Motor neuron (in vitro differentiated cells): ENCODE measurements at regions not wholly inside any gene's neighbourhood (a gene's known extent, or its start where the extent isn't known, plus 50 kb on each side); places are given as distances from the start of the nearest gene placed in this dataset.
A peak's percentile ranks its signal among the peaks of the same experiment; 100 is the strongest.

ENCODE experiments used
- ATAC-seq, 8 experiments: fragments of 200-7000 bp; cut with Tn5 transposase; replicated peaks in 6 of 8; 2 replicates each; pipeline ENCODE4 v1.8.0; 2021; ENCODE audit warnings: mild to moderate bottlenecking in 8 of 8, moderate library complexity in 8 of 8
- H3K27ac ChIP-seq, 2 donors: fragments of 250-450 bp; sonication (Bioruptor Pico); 2 replicates each; pipeline ENCODE4 v1.9.0; 2021; ENCODE audit warnings: antibody characterized with exemption in 2 of 2, mild to moderate bottlenecking in 2 of 2, moderate library complexity in 1 of 2
- H3K4me1 ChIP-seq, 2 donors: fragments of 250-450 bp; sonication (Bioruptor Pico); replicated peaks in 1 of 2; 2 replicates each; pipeline ENCODE4 v1.6.1; 2021; ENCODE audit warnings: antibody characterized with exemption in 2 of 2, mild to moderate bottlenecking in 2 of 2, moderate library complexity in 1 of 2
- H3K4me3 ChIP-seq, 5 donors: fragments of 250-450 bp; sonication (Bioruptor Pico); 2 replicates each; pipeline ENCODE4 v1.9.0; 2021; ENCODE audit warnings: antibody characterized with exemption in 5 of 5, mild to moderate bottlenecking in 5 of 5, moderate library complexity in 4 of 5
- WGBS, 10 experiments: fragments of 450-650 bp; shearing (Covaris generic); methylation state at CpG; one replicate each; pipeline ENCODE4 v1.0.0; 2022; 5-methylcytosine and 5-hydroxymethylcytosine counted together
- in situ Hi-C, 9 experiments: fragments of 400-800 bp; cut with MboI; loops; one replicate each; pipeline ENCODE4 v1.15.0; 2021; ENCODE audit warnings: low sequenced_read_pairs in 9 of 9, low pct_unique_long_range_greater_than_20kb in 2 of 9; ENCODE audit not compliant: unreplicated experiment in 9 of 9

GRCh38 chr13:42658019-42658418, 84.1 kb downstream of the TNFSF11 start:
- H3K4me3 ChIP-seq, result no peak overlapping the region
- H3K4me1 ChIP-seq, result peaks cover 15 to 23% of the 10 kb centered on the region in 2 donors
- in situ Hi-C loops, result no loop called here
- H3K27ac ChIP-seq, result no peak overlapping the region
- no peak for ATAC-seq
- WGBS, 10 experiments, result 20 to 100% (median 88%) methylated on average over 1 to 7 of the region's 9 CpGs; no CpG with 5 or more reads in 1 of the 10 experiments

GRCh38 chr13:42660333-42660965, 86.5 kb downstream of the TNFSF11 start:
- peaks cover 4 to 9% of the 10 kb centered on the region in 2 donors for H3K4me1 ChIP-seq
- peak in 1 of 8 experiments; percentile 36 for ATAC-seq
- in situ Hi-C loops, result no loop called here
- H3K4me3 ChIP-seq, result no peak overlapping the region
- no peak overlapping the region for H3K27ac ChIP-seq
- 20 to 90% (median 74%) methylated on average over 1 to 5 of the region's 5 CpGs for WGBS, 10 experiments

- H3K27ac ChIP-seq, result no peak overlapping the region
- no peak overlapping the region for H3K4me3 ChIP-seq
- no peak for ATAC-seq
- peaks cover under 1 to 9% of the 10 kb centered on the region in 2 donors for H3K4me1 ChIP-seq
- in situ Hi-C loops, result no loop called here
Observed at GRCh38 chr13:42667638-42668037, 93.7 kb downstream of the TNFSF11 start.

DNA sequence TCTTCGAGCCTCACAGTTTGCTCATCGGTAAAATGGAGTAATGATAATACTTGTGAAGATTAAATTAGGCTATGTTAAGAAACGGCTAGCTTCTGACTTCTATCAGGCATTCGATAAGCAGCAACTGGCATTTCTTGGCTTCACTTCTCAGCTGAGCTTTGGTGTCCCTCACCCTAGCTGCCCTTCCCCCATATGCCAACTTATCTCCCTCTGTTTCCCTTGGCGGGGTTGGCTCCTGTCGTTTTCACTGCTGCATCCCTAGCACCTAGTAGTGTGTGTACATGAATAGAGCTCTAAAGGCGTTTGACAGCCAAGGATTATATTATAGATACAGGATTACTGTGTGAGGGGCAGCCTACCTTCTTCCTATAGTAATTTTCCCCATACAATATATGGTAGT, 97.5 kb downstream of the TNFSF11 start:
- Histone ChIP-seq H3K4me3 (no peak overlapping the region), H3K4me1 (peaks cover 10 to 31% of the 10 kb centered on the region in 2 donors), H3K27ac (no peak overlapping the region)
- in situ Hi-C loops, result no loop called here
- 31 to 100% (median 87%) methylated on average over 1 to 7 of the region's 7 CpGs; no CpG with 5 or more reads in 4 of the 10 experiments for WGBS, 10 experiments
- no peak for ATAC-seq

DNA sequence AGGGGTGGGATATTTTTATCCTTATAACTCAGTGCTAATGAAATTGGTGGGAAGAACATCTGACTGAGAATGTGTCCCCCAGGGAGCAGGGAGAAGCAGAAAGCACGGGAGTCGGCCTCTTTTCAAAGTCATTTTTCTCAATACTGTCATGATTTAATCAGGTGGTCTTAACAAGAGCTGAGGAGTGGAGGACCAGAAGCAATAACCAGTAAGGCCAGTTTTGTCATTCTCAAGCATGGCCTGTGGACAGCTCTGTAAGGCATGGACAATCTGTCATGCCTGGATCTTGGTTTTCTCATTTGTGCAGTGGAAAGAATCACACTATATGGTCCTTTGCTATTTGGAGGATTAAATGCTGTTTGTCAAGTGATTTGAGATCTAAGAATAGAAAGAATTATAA, 99.7 kb downstream of the TNFSF11 start:
- 0 to 83% (median 40%) methylated on average over 1 to 2 of the region's 2 CpGs; no CpG with 5 or more reads in 4 of the 10 experiments for WGBS, 10 experiments
- H3K4me3 ChIP-seq, result no peak overlapping the region
- ATAC-seq, result peak in 5 of 8 experiments; percentile 94 to 97 (median 96)
- in situ Hi-C loops, result no loop called here
- H3K4me1 ChIP-seq, result peaks cover 15 to 37% of the 10 kb centered on the region in 2 donors
- peak overlapping the region in 1 of 2 donors; percentile 28 for H3K27ac ChIP-seq

DNA sequence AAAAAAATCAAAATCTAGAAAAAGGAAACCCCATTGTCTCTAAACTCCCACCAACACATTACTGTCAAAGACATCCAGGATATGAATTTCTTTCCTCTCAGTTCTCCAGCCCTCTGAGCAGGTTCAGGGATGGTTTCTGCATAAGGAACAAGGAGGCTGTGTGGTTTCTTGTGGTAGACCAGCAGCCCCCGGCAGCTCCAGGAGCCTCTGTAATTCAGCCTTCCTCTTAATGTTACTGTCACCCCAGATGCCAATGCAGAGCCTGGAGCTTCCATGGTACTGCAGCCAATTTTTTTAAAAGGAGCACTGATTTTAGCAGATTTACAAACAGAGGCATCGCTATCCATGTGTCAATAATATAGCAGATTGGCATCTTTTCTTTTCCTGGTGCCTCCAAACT, 100.6 kb upstream of the FAM216B start:
- 0 to 70% (median 50%) methylated on average over 1 to 2 of the region's 2 CpGs; no CpG with 5 or more reads in 2 of the 10 experiments for WGBS, 10 experiments
- ATAC-seq, result no peak
- in situ Hi-C loops, result no loop called here

DNA sequence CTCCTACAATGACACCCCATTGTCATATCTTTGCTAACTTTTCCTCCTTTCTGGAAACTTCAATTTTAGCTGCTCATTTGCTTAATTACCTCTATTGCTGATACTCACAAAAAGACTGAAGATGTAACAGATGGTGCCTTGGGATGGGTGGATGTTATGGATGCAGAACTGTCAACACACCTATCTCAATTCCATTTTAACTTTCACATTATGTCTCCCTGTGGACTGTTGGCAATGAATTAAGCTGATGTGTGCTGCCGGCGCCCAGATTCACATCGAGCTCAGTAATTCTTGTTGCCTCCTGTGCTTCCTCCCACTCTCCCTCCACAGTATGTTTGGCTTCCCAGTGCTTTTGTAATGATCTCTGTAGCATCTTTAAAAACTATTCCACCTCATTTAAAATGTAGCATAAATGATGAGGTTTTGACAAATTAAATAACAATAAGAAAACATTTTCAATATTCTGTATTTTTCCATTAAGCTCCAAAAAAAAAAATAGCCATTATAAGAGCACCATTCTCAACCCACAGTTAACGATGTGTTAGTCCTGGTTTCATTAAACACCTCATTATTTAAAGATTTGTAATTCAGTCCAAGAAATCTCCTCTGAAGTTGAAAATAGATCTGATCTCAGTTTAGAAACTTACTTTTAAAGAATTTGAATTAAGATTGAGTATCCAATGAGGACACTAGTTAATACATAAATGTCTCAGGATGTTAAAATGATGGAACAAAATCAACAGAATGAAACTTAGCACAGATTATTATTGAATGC, 99.9 kb upstream of the FAM216B start:
- in situ Hi-C loops, result no loop called here
- ATAC-seq, result peak in 3 of 8 experiments; percentile 33 to 73 (median 38)
- Histone ChIP-seq H3K4me3 (no peak overlapping the region), H3K4me1 (peaks cover 6 to 29% of the 10 kb centered on the region in 2 donors), H3K27ac (no peak overlapping the region)
- WGBS, 10 experiments, result 2 to 88% (median 68%) methylated on average over 1 to 4 of the region's 4 CpGs; no CpG with 5 or more reads in 2 of the 10 experiments

More for the DNA sequence above, 100.6 kb upstream of the FAM216B start:
- H3K4me3 ChIP-seq, result no peak overlapping the region
- no peak overlapping the region for H3K27ac ChIP-seq
- H3K4me1 ChIP-seq, result peaks cover 6 to 29% of the 10 kb centered on the region in 2 donors

- no peak for ATAC-seq
- H3K4me1 ChIP-seq, result peaks cover 0 to 22% of the 10 kb centered on the region in 2 donors
- no peak overlapping the region for H3K27ac ChIP-seq
- in situ Hi-C loops, result no loop called here
- no peak overlapping the region for H3K4me3 ChIP-seq
- 0 to 89% (median 48%) methylated on average over 1 to 2 of the region's 2 CpGs for WGBS, 10 experiments
Observed at GRCh38 chr13:42684226-42684625, 97.2 kb upstream of the FAM216B start.

GRCh38 chr13:42685751-42686150, 95.6 kb upstream of the FAM216B start:
- in situ Hi-C loops, result no loop called here
- Histone ChIP-seq H3K4me1 (peaks cover 0 to 20% of the 10 kb centered on the region in 2 donors), H3K4me3 (no peak overlapping the region), H3K27ac (no peak overlapping the region)
- ATAC-seq, result no peak
- WGBS, 10 experiments, result 61 to 100% (median 83%) methylated on average over 1 to 4 of the region's 4 CpGs; no CpG with 5 or more reads in 1 of the 10 experiments

- Histone ChIP-seq H3K4me3 (no peak overlapping the region), H3K4me1 (peaks cover 0 to 16% of the 10 kb centered on the region in 2 donors), H3K27ac (no peak overlapping the region)
- no peak for ATAC-seq
- in situ Hi-C loops, result no loop called here
Observed at GRCh38 chr13:42686165-42686564, 95.2 kb upstream of the FAM216B start.

GRCh38 chr13:42688821-42689220, 92.6 kb upstream of the FAM216B start:
- H3K27ac ChIP-seq, result no peak overlapping the region
- WGBS, 10 experiments, result 0 to 100% (median 29%) methylated on average over 1 to 4 of the region's 4 CpGs; no CpG with 5 or more reads in 1 of the 10 experiments
- H3K4me3 ChIP-seq, result no peak overlapping the region
- ATAC-seq, result no peak
- in situ Hi-C loops, result no loop called here
- no peaks in the 10 kb centered on the region for H3K4me1 ChIP-seq

DNA sequence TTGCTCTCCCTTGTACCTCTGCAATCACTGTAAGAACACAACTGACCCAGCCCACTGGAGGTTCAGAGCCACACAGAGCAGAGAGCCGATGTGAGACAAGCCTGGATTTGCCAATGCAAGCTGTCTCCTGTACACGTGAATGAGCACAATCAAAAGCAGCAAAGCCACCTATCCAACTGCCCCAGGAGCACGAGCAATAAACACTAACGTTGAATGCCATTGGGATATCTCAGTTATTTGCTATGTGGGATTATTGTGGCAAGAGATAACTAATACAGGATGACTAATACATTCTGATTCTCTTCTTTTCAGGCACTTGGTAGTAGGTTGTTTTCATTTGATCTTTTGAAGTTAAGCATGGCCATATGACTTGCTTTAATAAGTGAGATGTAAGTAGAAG, 85.2 kb upstream of the FAM216B start:
- no peaks in the 10 kb centered on the region for H3K4me1 ChIP-seq
- WGBS, 10 experiments, result 0 to 83% (median 52%) methylated on average over 1 to 4 of the region's 4 CpGs; no CpG with 5 or more reads in 4 of the 10 experiments
- ATAC-seq, result no peak
- H3K4me3 ChIP-seq, result no peak overlapping the region
- no peak overlapping the region for H3K27ac ChIP-seq
- in situ Hi-C loops, result no loop called here

GRCh38 chr13:42699912-42700311, 81.5 kb upstream of the FAM216B start:
- no peak for ATAC-seq
- no peak overlapping the region for H3K4me3 ChIP-seq
- WGBS, 10 experiments, result 10 to 100% (median 79%) methylated on average over 1 to 5 of the region's 6 CpGs; no CpG with 5 or more reads in 2 of the 10 experiments
- no peaks in the 10 kb centered on the region for H3K4me1 ChIP-seq
- in situ Hi-C loops, result no loop called here
- no peak overlapping the region for H3K27ac ChIP-seq
